Ovary (tissue), 3 donors: ENCODE measurements at regions not wholly inside any gene's neighbourhood (a gene's known extent, or its start where the extent isn't known, plus 50 kb on each side); places are given as distances from the start of the nearest gene placed in this dataset.

Experiments
- CTCF ChIP-seq, 3 donors: fragments of 450-650 bp in 2 of 3; fragments of 200-600 bp in 1 of 3; IDR thresholded peaks; one replicate each; pipeline versions ENCODE4 v1.5.1 to v1.8.0; 2016 to 2022; ENCODE audit warnings: antibody characterized with exemption in 3 of 3, mild to moderate bottlenecking in 1 of 3
- POLR2A ChIP-seq: fragments of 450-650 bp; IDR thresholded peaks from one replicate; pipeline ENCODE4 v1.6.1; 2017; ENCODE audit warnings: antibody characterized with exemption, mild to moderate bottlenecking, moderate library complexity
- donor health status: DM: no; HTN: no; CAD: no.

GRCh38 chr1:238753252-238753651 lies 633.1 kb upstream of the CHRM3 start:
- TF ChIP-seq POLR2A = no peak
- TF ChIP-seq CTCF (IDR thresholded peaks at IDR 0.05) = no peak
